ENCODE measurements at regions not wholly inside any gene's neighbourhood (a gene's known extent, or its start where the extent isn't known, plus 50 kb on each side); places are given as distances from the start of the nearest gene placed in this dataset.

DNA sequence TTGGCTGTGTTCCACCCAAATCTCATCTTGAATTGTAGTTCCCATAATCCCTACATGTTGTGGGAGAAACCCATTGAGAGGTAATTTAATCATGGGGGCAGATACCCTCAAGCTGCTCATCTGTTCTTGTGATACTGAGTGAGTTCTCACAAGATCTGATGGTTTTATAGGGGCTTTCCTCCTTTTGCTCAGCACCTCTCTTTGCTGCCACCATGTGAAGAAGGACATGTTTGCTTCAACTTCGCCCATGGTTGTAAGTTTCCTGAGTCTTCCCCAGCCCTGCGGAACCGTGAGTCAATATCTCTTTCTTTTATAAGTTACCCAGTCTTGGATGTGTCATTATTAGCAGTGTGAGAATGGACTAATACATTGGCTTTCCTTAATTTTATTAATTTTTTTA, 527.8 kb downstream of the MDFIC start:
- FAIRE-seq, result no peak
- CTCF ChIA-PET (ENCODE audit: partially characterized antibody), result interaction anchor here (1.0 kb wide), 1 partner anchor 10 kb away, joined by 3 read pairs; no protein-coding TSS in a partner anchor
- DNase-seq (ENCODE audit: low read depth in 1 of 2, low spot score in 2 of 2), result no peak

More for the DNA sequence above, 527.8 kb downstream of the MDFIC start:
- H4K5ac ChIP-seq (ENCODE audit: insufficient read length, low read depth, low read length), result no peak overlapping the region
- TF ChIP-seq EGR1 (IDR thresholded peaks at IDR 0.05; ENCODE audit: borderline replicate concordance, low read depth, low read length) (no peak), CHD2 (IDR thresholded peaks at IDR 0.05; ENCODE audit: low read length) (no peak), RAD21 (IDR thresholded peaks at IDR 0.05 in 1 of 2, conservative IDR thresholded peaks at IDR 0.05 in 1 of 2; ENCODE audit: low read depth in 2 of 2, low read length in 2 of 2) (peak; percentile 34 to 42), KDM4A (IDR thresholded peaks at IDR 0.05; ENCODE audit: low read depth, low read length, severe bottlenecking) (no peak), CTCF (IDR thresholded peaks at IDR 0.05; ENCODE audit: control extremely low read depth in 1 of 3, insufficient read depth in 1 of 3, low read depth in 1 of 3, low read length in 3 of 3) (peak in 1 of 3 experiments; percentile 10; a peak in 1 of 4 replicates)
- no peaks in the 10 kb centered on the region for H3K27me3 ChIP-seq (replicated peaks in 1 of 4; ENCODE audit: control insufficient read depth in 3 of 4, extremely low read depth in 1 of 4, insufficient read depth in 3 of 4, low read length in 3 of 4)
- H2BK12ac ChIP-seq (ENCODE audit: low read depth, low read length), result no peak overlapping the region
- WGBS, 2 experiments (ENCODE audit: extremely low coverage in 1 of 2, insufficient coverage in 1 of 2, insufficient read length in 1 of 2, insufficient replicate concordance in 2 of 2, low coverage in 1 of 2, low lambda C conversion rate in 2 of 2, missing lambda C conversion rate in 1 of 2), result 93% methylated on average over 3 of the region's 3 CpGs; no CpG with 5 or more reads in 1 of the 2 experiments
- no peaks in the 10 kb centered on the region for H3K79me1 ChIP-seq (ENCODE audit: low read depth, low read length)
- H2BK120ac ChIP-seq (replicated peaks; ENCODE audit: low read depth, low read length), result no peak overlapping the region
- no peak overlapping the region for H4K8ac ChIP-seq (ENCODE audit: extremely low read depth, insufficient read depth, low read length)
- H3K4ac ChIP-seq (replicated peaks; ENCODE audit: insufficient read length, low read depth, low read length), result no peak overlapping the region
- no peak overlapping the region for H2AK5ac ChIP-seq (ENCODE audit: low read depth, low read length)
- H2AFZ ChIP-seq (ENCODE audit: low read length), result no peak overlapping the region
- H2BK20ac ChIP-seq (ENCODE audit: low read length), result no peak overlapping the region
- POLR2A ChIA-PET (ENCODE audit: partially characterized antibody), result no interaction called here
- no peaks in the 10 kb centered on the region for H3K9me3 ChIP-seq (ENCODE audit: insufficient read depth in 2 of 2, low read depth in 1 of 2, low read length in 1 of 2)
- no peak overlapping the region for H2BK15ac ChIP-seq (ENCODE audit: low read length)
- H3K56ac ChIP-seq (replicated peaks; ENCODE audit: insufficient read length, low read depth, low read length), result no peak overlapping the region
- H3K14ac ChIP-seq (ENCODE audit: insufficient read length), result no peak overlapping the region
- H3K4me1 ChIP-seq (replicated peaks in 1 of 4; ENCODE audit: control insufficient read depth in 3 of 4, insufficient read depth in 4 of 4, low read length in 3 of 4), result no peaks in the 10 kb centered on the region
- H2BK5ac ChIP-seq (ENCODE audit: low read depth, low read length), result no peak overlapping the region
- no peak overlapping the region for H4K91ac ChIP-seq (replicated peaks; ENCODE audit: insufficient read length, low read length)
- no peak overlapping the region for H3K23ac ChIP-seq (ENCODE audit: insufficient read length)
- no peak overlapping the region for H3K27ac ChIP-seq (ENCODE audit: low read depth, low read length)
- H3K4me2 ChIP-seq (ENCODE audit: insufficient read depth in 1 of 2, low read depth in 2 of 2, low read length in 2 of 2), result no peak overlapping the region
- no peak overlapping the region for H3K4me3 ChIP-seq (ENCODE audit: extremely low read depth in 1 of 4, insufficient read depth in 2 of 4, low read depth in 3 of 4, low read length in 4 of 4)
- no peak overlapping the region for H3K9ac ChIP-seq (replicated peaks in 1 of 4; ENCODE audit: extremely low read depth in 1 of 4, low read depth in 3 of 4, low read length in 3 of 4)
- H3K18ac ChIP-seq (ENCODE audit: extremely low read depth, low read length), result no peak overlapping the region
- H4K20me1 ChIP-seq (replicated peaks in 1 of 2; ENCODE audit: control insufficient read depth in 1 of 2, insufficient read depth in 2 of 2, low read length in 2 of 2), result no peaks in the 10 kb centered on the region
- no peaks in the 10 kb centered on the region for H3K23me2 ChIP-seq (ENCODE audit: low read depth, low read length)
- H3K79me2 ChIP-seq (ENCODE audit: control insufficient read depth in 1 of 2, insufficient read depth in 2 of 2, low read length in 2 of 2), result no peaks in the 10 kb centered on the region
- H3K36me3 ChIP-seq (ENCODE audit: control insufficient read depth in 2 of 4, insufficient read depth in 4 of 4, low read length in 3 of 4), result no peaks in the 10 kb centered on the region
